Activated CD4-positive, CD25-positive, alpha-beta regulatory T cell treated with anti-CD3 and anti-CD28 coated beads, Interleukin-2, amount 50 U/mL, for 24 hours (primary cell): ENCODE measurements at regions not wholly inside any gene's neighbourhood (a gene's known extent, or its start where the extent isn't known, plus 50 kb on each side); places are given as distances from the start of the nearest gene placed in this dataset.

Experiments
- ATAC-seq, 2 donors: fragments of 150-1000 bp; cut with Tn5 transposase; one replicate each; pipeline ENCODE4 v1.10.0; 2021; ENCODE audit warnings: mild to moderate bottlenecking in 1 of 2, moderate library complexity in 1 of 2

GRCh38 chr21:25133939-25134338, 473.3 kb downstream of the MRPL39 start:
- ATAC-seq = no peak

GRCh38 chr21:25127811-25128210, 479.5 kb downstream of the MRPL39 start:
- ATAC-seq = no peak

GRCh38 chr21:25127007-25127406, 480.3 kb downstream of the MRPL39 start:
- ATAC-seq = no peak

GRCh38 chr21:25126564-25126963, 480.7 kb downstream of the MRPL39 start:
- ATAC-seq = no peak

- ATAC-seq = no peak
Measured at GRCh38 chr21:25118648-25119047, 488.6 kb downstream of the MRPL39 start.

- ATAC-seq = no peak
Measured at GRCh38 chr21:25115021-25115420, 492.3 kb downstream of the MRPL39 start.

- ATAC-seq = no peak
Measured at GRCh38 chr21:25107708-25108107, 499.6 kb downstream of the MRPL39 start.

- no peak for ATAC-seq
Measured at GRCh38 chr21:25103500-25104207, 503.6 kb downstream of the MRPL39 start.

- no peak for ATAC-seq
Measured at GRCh38 chr21:25097648-25098047, 509.6 kb downstream of the MRPL39 start.

GRCh38 chr21:25094695-25095094, 512.6 kb downstream of the MRPL39 start:
- ATAC-seq = no peak

GRCh38 chr21:25092441-25093011, 514.8 kb downstream of the MRPL39 start:
- ATAC-seq = no peak

GRCh38 chr21:25081096-25081495, 526.2 kb downstream of the MRPL39 start:
- ATAC-seq = no peak

- ATAC-seq = peak; percentile 21 to 38
Measured at GRCh38 chr21:25080661-25081060, 526.6 kb downstream of the MRPL39 start.

- ATAC-seq = no peak
Measured at GRCh38 chr21:25080141-25080540, 527.1 kb downstream of the MRPL39 start.

GRCh38 chr21:25079053-25079452, 528.2 kb downstream of the MRPL39 start:
- no peak for ATAC-seq

- ATAC-seq = no peak
Measured at GRCh38 chr21:25062061-25062460, 545.2 kb downstream of the MRPL39 start.

GRCh38 chr21:25054689-25055088, 552.6 kb downstream of the MRPL39 start:
- no peak for ATAC-seq

GRCh38 chr21:25039461-25040380, 567.6 kb downstream of the MRPL39 start:
- ATAC-seq = no peak

- ATAC-seq = no peak
Measured at GRCh38 chr21:25036775-25037174, 570.5 kb downstream of the MRPL39 start.

- no peak for ATAC-seq
Measured at GRCh38 chr21:25031750-25032149, 575.5 kb downstream of the MRPL39 start.

GRCh38 chr21:25029580-25029979, 577.7 kb downstream of the MRPL39 start:
- no peak for ATAC-seq

GRCh38 chr21:25025596-25025995, 581.7 kb downstream of the MRPL39 start:
- no peak for ATAC-seq

- no peak for ATAC-seq
Measured at GRCh38 chr21:25024639-25025038, 582.6 kb downstream of the MRPL39 start.

GRCh38 chr21:25005388-25005787, 601.9 kb downstream of the MRPL39 start:
- ATAC-seq = no peak
